Immature natural killer cell (primary cell): ENCODE measurements at regions not wholly inside any gene's neighbourhood (a gene's known extent, or its start where the extent isn't known, plus 50 kb on each side); places are given as distances from the start of the nearest gene placed in this dataset.
A peak's percentile ranks its signal among the peaks of the same experiment; 100 is the strongest.

Experiments
- DNase-seq, 3 donors: peaks; one replicate each; pipeline ENCODE4 v3.0.0; 2022; ENCODE audit warnings: mixed read lengths in 1 of 3
- H3K27ac Mint-ChIP-seq, 6 donors: one replicate each; pipeline ENCODE4 v1.8.0; 2020; ENCODE audit warnings: mixed read lengths in 6 of 6, mild to moderate bottlenecking in 5 of 6, inconsistent platforms in 4 of 6, moderate library complexity in 3 of 6
- H3K27me3 Mint-ChIP-seq, 3 donors: one replicate each; pipeline ENCODE4 v1.8.0; 2020 to 2021; ENCODE audit warnings: low read depth in 3 of 3, mild to moderate bottlenecking in 3 of 3, mixed read lengths in 3 of 3, moderate library complexity in 3 of 3, inconsistent platforms in 1 of 3
- H3K36me3 Mint-ChIP-seq, 3 donors: one replicate each; pipeline ENCODE4 v1.8.0; 2020; ENCODE audit warnings: mixed read lengths in 3 of 3, inconsistent platforms in 2 of 3, mild to moderate bottlenecking in 2 of 3
- H3K4me1 Mint-ChIP-seq, 2 donors: one replicate each; pipeline ENCODE4 v1.8.0; 2020; ENCODE audit warnings: inconsistent platforms in 2 of 2, mild to moderate bottlenecking in 2 of 2, mixed read lengths in 2 of 2, moderate library complexity in 1 of 2
- H3K4me3 Mint-ChIP-seq, 5 donors: one replicate each; pipeline ENCODE4 v1.8.0; 2020; ENCODE audit warnings: mild to moderate bottlenecking in 5 of 5, mixed read lengths in 5 of 5, inconsistent platforms in 3 of 5, moderate library complexity in 3 of 5
- H3K9me3 Mint-ChIP-seq, 6 donors: one replicate each; pipeline ENCODE4 v1.8.0; 2020; ENCODE audit warnings: mild to moderate bottlenecking in 6 of 6, mixed read lengths in 6 of 6, inconsistent platforms in 4 of 6, moderate library complexity in 3 of 6

DNA sequence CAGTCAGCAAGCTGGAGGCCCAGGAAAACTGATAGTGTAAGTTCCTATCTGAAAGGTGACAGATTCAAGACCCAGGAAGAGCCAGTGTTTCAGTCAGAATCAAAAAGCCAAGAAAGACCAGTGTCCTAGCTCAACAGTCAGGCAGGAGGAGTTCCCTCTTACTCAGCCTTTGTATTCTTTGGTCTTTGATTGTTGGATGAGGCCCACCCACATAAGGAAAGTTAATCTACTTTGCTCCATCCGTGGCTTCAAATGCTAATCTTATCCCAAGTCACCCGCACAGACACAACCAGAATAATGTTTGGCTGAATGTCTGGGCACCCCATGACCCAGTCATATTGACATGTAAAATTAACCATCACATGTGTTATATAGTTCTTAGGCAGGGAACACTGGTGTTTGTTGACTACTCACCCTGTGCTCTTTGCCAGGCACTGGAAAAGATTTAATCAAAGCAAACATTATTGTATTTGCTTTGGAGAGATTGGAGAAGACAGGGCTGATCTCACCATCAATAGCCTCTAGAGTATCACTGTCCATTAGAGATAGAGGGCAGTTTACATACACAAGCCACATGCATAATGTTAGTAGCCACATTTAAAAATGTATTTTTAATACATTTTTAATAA lies 96.3 kb upstream of the KCNN2 start:
- Mint-ChIP-seq H3K9me3 (peaks cover 0 to 10% (median 0%) of the 10 kb centered on the region in 6 donors), H3K27ac (no peak overlapping the region)

GRCh38 chr5:114266374-114266773 lies 95.5 kb upstream of the KCNN2 start:
- Mint-ChIP-seq H3K4me1 (no peaks in the 10 kb centered on the region), H3K27ac (no peak overlapping the region), H3K36me3 (no peaks in the 10 kb centered on the region), H3K9me3 (peaks cover 0 to 4% (median under 1%) of the 10 kb centered on the region in 6 donors), H3K4me3 (peak overlapping the region in 1 of 5 donors; percentile 25), H3K27me3 (no peaks in the 10 kb centered on the region)
- DNase-seq, result no peak

More for the DNA sequence above, 96.3 kb upstream of the KCNN2 start:
- no peaks in the 10 kb centered on the region for H3K36me3 Mint-ChIP-seq
- H3K27me3 Mint-ChIP-seq, result no peaks in the 10 kb centered on the region
- no peak overlapping the region for H3K4me3 Mint-ChIP-seq
- DNase-seq, result no peak
- no peaks in the 10 kb centered on the region for H3K4me1 Mint-ChIP-seq

DNA sequence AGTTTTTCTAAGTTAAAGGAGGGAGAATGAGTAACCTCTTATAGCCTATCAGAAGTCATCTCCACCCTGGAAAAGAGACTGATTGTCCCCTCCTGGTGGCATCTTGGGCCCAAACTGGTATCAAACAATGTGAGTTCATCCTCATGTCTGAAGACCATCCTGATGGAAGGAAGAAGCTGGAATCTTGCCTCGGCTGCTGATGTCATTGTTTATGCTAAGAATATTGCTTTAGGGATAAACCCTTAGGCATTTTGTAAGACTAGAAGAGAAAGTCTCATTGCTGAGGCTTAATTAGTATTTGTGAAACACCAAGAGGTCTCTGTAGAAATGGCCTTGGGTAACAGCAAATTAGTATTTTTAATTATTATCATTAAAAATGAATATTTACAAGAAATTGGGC lies 65.7 kb upstream of the KCNN2 start:
- Mint-ChIP-seq H3K36me3 (no peaks in the 10 kb centered on the region), H3K4me1 (no peaks in the 10 kb centered on the region), H3K4me3 (no peak overlapping the region), H3K27ac (no peak overlapping the region), H3K27me3 (peaks cover 2% of the 10 kb centered on the region in 3 donors), H3K9me3 (peaks cover 4 to 10% (median 6%) of the 10 kb centered on the region in 6 donors)
- no peak for DNase-seq

DNA sequence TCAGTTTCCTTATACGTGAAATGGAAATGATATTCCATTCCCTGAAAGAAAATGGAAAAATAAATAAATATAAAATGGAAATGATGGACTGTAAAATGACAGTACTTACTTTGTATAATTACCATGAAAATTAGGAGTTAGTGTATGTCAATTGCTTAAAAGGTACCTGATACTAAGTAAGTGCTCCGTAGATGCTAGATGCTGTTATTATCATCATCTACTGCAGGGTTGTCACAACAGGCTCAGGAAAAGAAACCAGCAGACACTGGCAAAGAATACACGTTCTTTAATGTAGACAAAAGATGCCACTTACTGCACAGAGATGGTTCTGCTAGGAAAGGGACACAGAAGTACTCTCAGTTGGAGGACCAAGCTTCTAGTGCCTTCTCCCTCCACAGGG lies 64.0 kb upstream of the KCNN2 start:
- Mint-ChIP-seq H3K36me3 (no peaks in the 10 kb centered on the region), H3K9me3 (peaks cover 0 to 12% (median 5%) of the 10 kb centered on the region in 6 donors), H3K4me1 (no peaks in the 10 kb centered on the region), H3K27ac (no peak overlapping the region), H3K4me3 (no peak overlapping the region), H3K27me3 (peaks cover 2% of the 10 kb centered on the region in 3 donors)
- DNase-seq, result no peak

- no peak for DNase-seq
- Mint-ChIP-seq H3K9me3 (peaks cover 0 to 5% (median under 1%) of the 10 kb centered on the region in 6 donors), H3K27ac (no peak overlapping the region), H3K27me3 (peaks cover 0 to 2% (median 0%) of the 10 kb centered on the region in 3 donors), H3K36me3 (no peaks in the 10 kb centered on the region), H3K4me3 (no peak overlapping the region), H3K4me1 (no peaks in the 10 kb centered on the region)
Measured at GRCh38 chr5:114305402-114306207, 56.3 kb upstream of the KCNN2 start.

DNA sequence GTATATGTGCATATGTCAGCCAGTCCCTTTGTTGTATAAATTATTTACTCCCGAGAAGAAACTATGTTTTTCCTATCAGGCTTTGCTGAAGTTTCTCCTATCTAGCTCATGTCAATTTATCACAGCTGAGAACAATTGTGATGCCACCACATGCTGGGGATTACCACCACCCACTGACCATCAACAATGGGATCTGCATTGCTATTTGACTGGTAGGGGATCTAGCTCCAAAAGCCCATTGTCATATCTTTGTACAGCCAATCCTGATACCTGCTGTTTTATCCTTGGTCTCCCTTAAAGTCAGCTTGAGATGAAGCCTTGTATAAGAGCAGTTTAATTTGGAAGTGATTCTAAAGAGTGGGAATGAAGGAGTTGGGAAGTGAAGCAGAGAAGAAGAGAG lies 53.9 kb upstream of the KCNN2 start:
- no peaks in the 10 kb centered on the region for H3K4me1 Mint-ChIP-seq
- DNase-seq, result no peak
- no peak overlapping the region for H3K27ac Mint-ChIP-seq
- no peak overlapping the region for H3K4me3 Mint-ChIP-seq
- no peaks in the 10 kb centered on the region for H3K36me3 Mint-ChIP-seq
- peaks cover 0 to 6% (median under 1%) of the 10 kb centered on the region in 6 donors for H3K9me3 Mint-ChIP-seq
- peaks cover 0 to 2% (median 0%) of the 10 kb centered on the region in 3 donors for H3K27me3 Mint-ChIP-seq

- Mint-ChIP-seq H3K9me3 (peaks cover 0 to 6% (median under 1%) of the 10 kb centered on the region in 6 donors), H3K4me1 (no peaks in the 10 kb centered on the region), H3K4me3 (no peak overlapping the region), H3K27me3 (peaks cover 0 to 2% (median 0%) of the 10 kb centered on the region in 3 donors), H3K27ac (no peak overlapping the region), H3K36me3 (no peaks in the 10 kb centered on the region)
- DNase-seq, result no peak
Measured at GRCh38 chr5:114308508-114308907, 53.4 kb upstream of the KCNN2 start.

GRCh38 chr5:114310666-114311065 lies 51.2 kb upstream of the KCNN2 start:
- DNase-seq, result no peak
- peaks cover 0 to 4% (median 0%) of the 10 kb centered on the region in 3 donors for H3K27me3 Mint-ChIP-seq
- H3K27ac Mint-ChIP-seq, result no peak overlapping the region
- H3K4me3 Mint-ChIP-seq, result no peak overlapping the region
- H3K9me3 Mint-ChIP-seq, result peaks cover 0 to 7% (median under 1%) of the 10 kb centered on the region in 6 donors
- H3K36me3 Mint-ChIP-seq, result no peaks in the 10 kb centered on the region
- no peaks in the 10 kb centered on the region for H3K4me1 Mint-ChIP-seq

DNA sequence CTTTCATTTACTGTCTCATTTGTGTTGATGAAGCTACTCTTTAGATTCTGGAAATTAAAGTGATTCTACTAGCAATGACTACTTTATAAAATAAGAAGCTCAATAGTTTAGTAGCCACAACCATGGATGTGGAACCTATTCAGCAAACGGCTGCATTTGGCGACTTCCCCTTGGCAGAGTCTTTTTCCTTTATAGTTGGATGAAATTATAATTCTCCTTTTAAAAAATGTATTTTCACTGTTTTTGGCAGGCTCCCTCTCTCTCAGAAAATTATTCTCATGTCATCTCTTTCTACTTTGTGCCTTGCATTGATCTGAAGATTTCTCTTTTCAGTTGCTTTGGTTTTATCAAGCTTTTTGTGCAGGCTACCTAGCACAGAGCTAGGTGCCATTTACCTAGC lies 50.6 kb upstream of the KCNN2 start:
- Mint-ChIP-seq H3K4me1 (no peaks in the 10 kb centered on the region), H3K36me3 (no peaks in the 10 kb centered on the region), H3K27ac (no peak overlapping the region), H3K27me3 (peaks cover 0 to 4% (median 0%) of the 10 kb centered on the region in 3 donors), H3K4me3 (no peak overlapping the region), H3K9me3 (peaks cover 0 to 7% (median under 1%) of the 10 kb centered on the region in 6 donors)
- DNase-seq, result no peak

DNA sequence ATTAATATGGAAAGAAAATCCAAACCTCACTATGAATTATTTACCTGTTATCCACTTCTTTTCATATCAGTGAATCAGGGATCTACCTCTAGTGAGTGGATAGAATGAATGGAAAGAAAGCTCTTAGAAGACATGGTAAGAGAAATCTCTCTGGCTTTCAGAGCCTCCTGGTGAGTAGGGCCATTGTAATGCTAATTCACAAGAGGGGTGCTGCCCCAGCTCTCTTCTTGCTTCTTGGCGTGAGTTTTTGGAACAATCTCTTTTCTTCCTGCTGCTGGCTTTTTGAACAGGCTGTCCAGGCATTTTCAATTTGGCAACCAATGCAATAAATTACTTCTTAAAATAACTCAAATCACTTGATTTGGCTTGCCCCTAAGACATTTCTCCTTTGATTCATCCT lies 49.9 kb upstream of the KCNN2 start:
- H3K4me3 Mint-ChIP-seq, result no peak overlapping the region
- DNase-seq, result no peak
- peaks cover 0 to 10% (median under 1%) of the 10 kb centered on the region in 6 donors for H3K9me3 Mint-ChIP-seq
- peaks cover 0 to 4% (median 0%) of the 10 kb centered on the region in 3 donors for H3K27me3 Mint-ChIP-seq
- no peaks in the 10 kb centered on the region for H3K36me3 Mint-ChIP-seq
- H3K4me1 Mint-ChIP-seq, result no peaks in the 10 kb centered on the region
- H3K27ac Mint-ChIP-seq, result no peak overlapping the region
